ENCODE measurements at regions not wholly inside any gene's neighbourhood (a gene's known extent, or its start where the extent isn't known, plus 50 kb on each side); places are given as distances from the start of the nearest gene placed in this dataset.

GRCh38 chr6:167409694-167410093, 84.8 kb downstream of the TTLL2 start:
- Histone ChIP-seq H3K27me3 (ENCODE audit: control insufficient read depth, insufficient read depth, low read length) (peaks cover 3% of the 10 kb centered on the region), H3K4me3 (ENCODE audit: low read depth, low read length) (no peak overlapping the region), H3K36me3 (ENCODE audit: control insufficient read depth, insufficient read depth, low read length) (no peaks in the 10 kb centered on the region)
- no peak for TF ChIP-seq CTCF (IDR thresholded peaks at IDR 0.05; ENCODE audit: insufficient read depth, low read length, poor library complexity, severe bottlenecking)
- no peak for DNase-seq (ENCODE audit: low read depth)

GRCh38 chr6:167410462-167410861, 85.6 kb downstream of the TTLL2 start:
- Histone ChIP-seq H3K4me3 (ENCODE audit: low read depth, low read length) (no peak overlapping the region), H3K36me3 (ENCODE audit: control insufficient read depth, insufficient read depth, low read length) (no peaks in the 10 kb centered on the region), H3K27me3 (ENCODE audit: control insufficient read depth, insufficient read depth, low read length) (peaks cover 3% of the 10 kb centered on the region)
- TF ChIP-seq CTCF (IDR thresholded peaks at IDR 0.05; ENCODE audit: insufficient read depth, low read length, poor library complexity, severe bottlenecking) = no peak
- DNase-seq (ENCODE audit: low read depth) = no peak

GRCh38 chr6:167412506-167412905, 87.6 kb downstream of the TTLL2 start:
- DNase-seq (ENCODE audit: low read depth) = no peak
- no peak for TF ChIP-seq CTCF (IDR thresholded peaks at IDR 0.05; ENCODE audit: insufficient read depth, low read length, poor library complexity, severe bottlenecking)
- H3K36me3 ChIP-seq (ENCODE audit: control insufficient read depth, insufficient read depth, low read length) = no peaks in the 10 kb centered on the region
- no peak overlapping the region for H3K4me3 ChIP-seq (ENCODE audit: low read depth, low read length)
- peaks cover 3% of the 10 kb centered on the region for H3K27me3 ChIP-seq (ENCODE audit: control insufficient read depth, insufficient read depth, low read length)

GRCh38 chr6:167415441-167415961, 90.6 kb downstream of the TTLL2 start:
- no peak for DNase-seq (ENCODE audit: low read depth)
- Histone ChIP-seq H3K4me3 (ENCODE audit: low read depth, low read length) (no peak overlapping the region), H3K27me3 (ENCODE audit: control insufficient read depth, insufficient read depth, low read length) (no peaks in the 10 kb centered on the region), H3K36me3 (ENCODE audit: control insufficient read depth, insufficient read depth, low read length) (no peaks in the 10 kb centered on the region)
- TF ChIP-seq CTCF (IDR thresholded peaks at IDR 0.05; ENCODE audit: insufficient read depth, low read length, poor library complexity, severe bottlenecking) = no peak

GRCh38 chr6:167416676-167417430, 92.0 kb downstream of the TTLL2 start:
- H3K36me3 ChIP-seq (ENCODE audit: control insufficient read depth, insufficient read depth, low read length) = no peaks in the 10 kb centered on the region
- no peak overlapping the region for H3K4me3 ChIP-seq (ENCODE audit: low read depth, low read length)
- no peak for TF ChIP-seq CTCF (IDR thresholded peaks at IDR 0.05; ENCODE audit: insufficient read depth, low read length, poor library complexity, severe bottlenecking)
- DNase-seq (ENCODE audit: low read depth) = no peak
- H3K27me3 ChIP-seq (ENCODE audit: control insufficient read depth, insufficient read depth, low read length) = no peaks in the 10 kb centered on the region

GRCh38 chr6:167420177-167420576, 95.3 kb downstream of the TTLL2 start:
- no peaks in the 10 kb centered on the region for H3K36me3 ChIP-seq (ENCODE audit: control insufficient read depth, insufficient read depth, low read length)
- H3K27me3 ChIP-seq (ENCODE audit: control insufficient read depth, insufficient read depth, low read length) = no peaks in the 10 kb centered on the region
- no peak overlapping the region for H3K4me3 ChIP-seq (ENCODE audit: low read depth, low read length)
- no peak for DNase-seq (ENCODE audit: low read depth)
- no peak for TF ChIP-seq CTCF (IDR thresholded peaks at IDR 0.05; ENCODE audit: insufficient read depth, low read length, poor library complexity, severe bottlenecking)
